HepG2 (cell line): ENCODE measurements at regions not wholly inside any gene's neighbourhood (a gene's known extent, or its start where the extent isn't known, plus 50 kb on each side); places are given as distances from the start of the nearest gene placed in this dataset.
A peak's percentile ranks its signal among the peaks of the same experiment; 100 is the strongest.

Experiments used
- ARNT ChIP-seq: fragments of 450-650 bp; IDR thresholded peaks from 2 replicates; pipeline ENCODE4 v1.6.1; 2017
- BORCS8-MEF2B ChIP-seq: sonication (generic); formaldehyde crosslinking; IDR thresholded peaks from 2 replicates; pipeline ENCODE4 v1.8.0; 2022; ENCODE audit warnings: mild to moderate bottlenecking, missing genetic modification reagents
- CSRNP2 ChIP-seq: sonication (generic); formaldehyde crosslinking; conservative IDR thresholded peaks from 2 replicates; pipeline ENCODE4 v1.8.0; 2022; ENCODE audit warnings: low read depth, missing genetic modification reagents
- DBP ChIP-seq: sonication (generic); formaldehyde crosslinking; IDR thresholded peaks from 2 replicates; pipeline ENCODE4 v1.4.0; 2020; ENCODE audit warnings: missing genetic modification reagents; ENCODE audit errors: not compliant biosample characterization
- E2F5 ChIP-seq: sonication (generic); formaldehyde crosslinking; conservative IDR thresholded peaks from 2 replicates; pipeline ENCODE4 v1.4.0; 2020; ENCODE audit warnings: missing genetic modification reagents
- GATAD1 ChIP-seq: IDR thresholded peaks from 2 replicates; pipeline ENCODE4 v1.6.1; 2016; ENCODE audit warnings: missing genetic modification reagents, missing compliant biosample characterization
- KLF13 ChIP-seq: sonication (generic); formaldehyde crosslinking; IDR thresholded peaks from 2 replicates; pipeline ENCODE4 v1.4.0; 2020; ENCODE audit warnings: mild to moderate bottlenecking, missing genetic modification reagents
- MLXIP ChIP-seq: sonication (generic); formaldehyde crosslinking; IDR thresholded peaks from 2 replicates; pipeline ENCODE4 v1.9.0; 2021; ENCODE audit warnings: missing genetic modification reagents, borderline replicate concordance
- MTF1 ChIP-seq: sonication (generic); formaldehyde crosslinking; IDR thresholded peaks from 2 replicates; pipeline ENCODE4 v1.5.0; 2020; ENCODE audit warnings: missing genetic modification reagents
- RXRA ChIP-seq: sonication (generic); formaldehyde crosslinking; IDR thresholded peaks from 2 replicates; pipeline ENCODE4 v1.5.1; 2020; ENCODE audit warnings: missing genetic modification reagents
- TCF7 ChIP-seq: sonication (generic); IDR thresholded peaks from 2 replicates; pipeline ENCODE4 v1.6.1; 2016; ENCODE audit warnings: antibody characterized with exemption, low read depth
- ZBTB20 ChIP-seq: sonication (generic); formaldehyde crosslinking; IDR thresholded peaks from 2 replicates; pipeline ENCODE4 v1.8.1; 2023; ENCODE audit warnings: missing genetic modification reagents, low read depth, mild to moderate bottlenecking, borderline replicate concordance
- ZBTB8A ChIP-seq: sonication (generic); formaldehyde crosslinking; IDR thresholded peaks from 2 replicates; pipeline ENCODE4 v1.4.0; 2020; ENCODE audit warnings: mild to moderate bottlenecking, low read depth, missing genetic modification reagents, borderline replicate concordance
- ZFP91 ChIP-seq: sonication (generic); formaldehyde crosslinking; IDR thresholded peaks from 2 replicates; pipeline ENCODE4 v1.9.0; 2022; ENCODE audit warnings: missing genetic modification reagents, mild to moderate bottlenecking, borderline replicate concordance
- ZNF235 ChIP-seq: sonication (generic); formaldehyde crosslinking; IDR thresholded peaks from 2 replicates; pipeline ENCODE4 v1.8.1; 2023; ENCODE audit warnings: mild to moderate bottlenecking, missing genetic modification reagents, borderline replicate concordance
- ZNF264 ChIP-seq: sonication (generic); formaldehyde crosslinking; IDR thresholded peaks from 2 replicates; pipeline ENCODE4 v1.4.0; 2020; ENCODE audit warnings: missing genetic modification reagents
- ZNF33B ChIP-seq: sonication (generic); formaldehyde crosslinking; IDR thresholded peaks from 2 replicates; pipeline ENCODE4 v1.5.1; 2020; ENCODE audit warnings: mild to moderate bottlenecking, missing genetic modification reagents
- ZNF343 ChIP-seq: sonication (generic); formaldehyde crosslinking; IDR thresholded peaks from 2 replicates; pipeline ENCODE4 v1.4.0; 2020; ENCODE audit warnings: mild to moderate bottlenecking, missing genetic modification reagents
- ZNF607 ChIP-seq: sonication (generic); formaldehyde crosslinking; IDR thresholded peaks from 2 replicates; pipeline ENCODE4 v1.5.1; 2020; ENCODE audit warnings: missing genetic modification reagents, mild to moderate bottlenecking, borderline replicate concordance
- ZNF616 ChIP-seq: sonication (generic); formaldehyde crosslinking; IDR thresholded peaks from 2 replicates; pipeline ENCODE4 v1.5.0; 2020; ENCODE audit warnings: low read depth, mild to moderate bottlenecking, missing genetic modification reagents
- ZNF619 ChIP-seq: sonication (generic); formaldehyde crosslinking; IDR thresholded peaks from 2 replicates; pipeline ENCODE4 v1.4.0; 2020; ENCODE audit warnings: mild to moderate bottlenecking, missing genetic modification reagents
- ZNF724P ChIP-seq: sonication (generic); formaldehyde crosslinking; IDR thresholded peaks from 2 replicates; pipeline ENCODE4 v1.8.0; 2022; ENCODE audit warnings: missing genetic modification reagents, borderline replicate concordance

GRCh38 chr17:72592242-72592966, 471.6 kb downstream of the SOX9 start (continued):
- 0 out of 2 replicates have a peak, but pooled peaks have one; percentile 47 for TF ChIP-seq ZNF343 (CRISPR knock-in tag)
- TF ChIP-seq ZNF264 (CRISPR knock-in tag): 0 out of 2 replicates have a peak, but pooled peaks have one; percentile 29
- TF ChIP-seq ZNF607 (CRISPR knock-in tag): peak; percentile 83
- TF ChIP-seq MTF1 (CRISPR knock-in tag): no peak
- TF ChIP-seq KLF13 (CRISPR knock-in tag): no peak
- TF ChIP-seq CSRNP2 (CRISPR knock-in tag): no peak
- TF ChIP-seq ZNF33B (CRISPR knock-in tag): no peak; the same call in 1 of the 2 replicates
- TF ChIP-seq E2F5 (CRISPR knock-in tag): peak; percentile 42; the same call in 1 of the 2 replicates
- TF ChIP-seq ARNT: no peak
- TF ChIP-seq TCF7: no peak
- peak; percentile 92 for TF ChIP-seq BORCS8-MEF2B (CRISPR knock-in tag)
- peak; percentile 77; the same call in 1 of the 2 replicates for TF ChIP-seq ZNF619
- TF ChIP-seq ZNF616 (CRISPR knock-in tag): 0 out of 2 replicates have a peak, but pooled peaks have one; percentile 67
- peak; percentile 92 for TF ChIP-seq DBP (CRISPR knock-in tag)
- no peak; the same call in 1 of the 2 replicates for TF ChIP-seq ZBTB8A (CRISPR knock-in tag)
- peak; percentile 91 for TF ChIP-seq ZFP91 (CRISPR knock-in tag)
- peak; percentile 74 for TF ChIP-seq GATAD1
- peak; percentile 73; the same call in 1 of the 2 replicates for TF ChIP-seq ZBTB20 (CRISPR knock-in tag)
- TF ChIP-seq ZNF724P: peak; percentile 78; the same call in 1 of the 2 replicates
- no peak; the same call in 1 of the 2 replicates for TF ChIP-seq ZNF235 (CRISPR knock-in tag)
- TF ChIP-seq RXRA: peak; percentile 64
- peak; percentile 79; the same call in 1 of the 2 replicates for TF ChIP-seq MLXIP (CRISPR knock-in tag)
